MCF 10A (cell line): ENCODE measurements at regions not wholly inside any gene's neighbourhood (a gene's known extent, or its start where the extent isn't known, plus 50 kb on each side); places are given as distances from the start of the nearest gene placed in this dataset.

Experiments used
- BruUV-seq: library from RNA; stranded (reverse); fragments of 400-500 nt; replicated peaks from 2 replicates; lab custom pipeline; 2021; lab: Mats Ljungman, UMichigan
- CTCF ChIA-PET: fragments of 300-600 bp; sonication (Branson Sonifier 250); formaldehyde crosslinking; extraction: SDS; loops from one replicate; lab custom pipeline; 2021; ENCODE audit warnings: antibody characterized with exemption, inconsistent platforms; lab: Yijun Ruan, JAX
- POLR2A ChIA-PET: fragments of 300-600, 350-650 bp; sonication (Branson Sonifier 250); formaldehyde crosslinking; extraction: SDS; loops from one replicate; lab custom pipeline; 2020; ENCODE audit warnings: antibody characterized with exemption, inconsistent platforms; lab: Yijun Ruan, JAX
- DNase-seq: peaks from one replicate; pipeline ENCODE4 v3.0.0-alpha.2; 2018; ENCODE audit not compliant: unreplicated experiment
- H3K27ac Mint-ChIP-seq: one replicate; pipeline ENCODE4 v1.8.0; 2022; ENCODE audit warnings: mild to moderate bottlenecking, low read depth, mixed read lengths; ENCODE audit not compliant: unreplicated experiment
- H3K27me3 Mint-ChIP-seq: one replicate; pipeline ENCODE4 v1.8.0; 2022; ENCODE audit warnings: mixed read lengths; ENCODE audit not compliant: insufficient read depth, unreplicated experiment
- H3K36me3 Mint-ChIP-seq: one replicate; pipeline ENCODE4 v1.8.0; 2022; ENCODE audit warnings: mild to moderate bottlenecking, moderate library complexity, mixed read lengths; ENCODE audit not compliant: insufficient read depth, unreplicated experiment
- H3K4me1 Mint-ChIP-seq: one replicate; pipeline ENCODE4 v1.8.0; 2022; ENCODE audit warnings: mixed read lengths; ENCODE audit not compliant: insufficient read depth, unreplicated experiment
- H3K4me3 Mint-ChIP-seq: one replicate; pipeline ENCODE4 v1.8.0; 2022; ENCODE audit warnings: mild to moderate bottlenecking, moderate library complexity, mixed read lengths; ENCODE audit not compliant: unreplicated experiment
- H3K9me3 Mint-ChIP-seq: one replicate; pipeline ENCODE4 v1.8.0; 2022; ENCODE audit warnings: mixed read lengths; ENCODE audit not compliant: unreplicated experiment
- intact Hi-C: fragments of 100-400 bp; cut with micrococcal nuclease; formaldehyde crosslinking; loops from 2 replicates; pipeline ENCODE4 v1.14.1; 2022
- TF ChIP-seq, protein P1 (sequence below): fragments of 200-600 bp; IDR thresholded peaks from one replicate; pipeline ENCODE4 v1.8.0; 2022; ENCODE audit warnings: antibody characterized with exemption, mild to moderate bottlenecking; ENCODE audit not compliant: unreplicated experiment

DNA sequence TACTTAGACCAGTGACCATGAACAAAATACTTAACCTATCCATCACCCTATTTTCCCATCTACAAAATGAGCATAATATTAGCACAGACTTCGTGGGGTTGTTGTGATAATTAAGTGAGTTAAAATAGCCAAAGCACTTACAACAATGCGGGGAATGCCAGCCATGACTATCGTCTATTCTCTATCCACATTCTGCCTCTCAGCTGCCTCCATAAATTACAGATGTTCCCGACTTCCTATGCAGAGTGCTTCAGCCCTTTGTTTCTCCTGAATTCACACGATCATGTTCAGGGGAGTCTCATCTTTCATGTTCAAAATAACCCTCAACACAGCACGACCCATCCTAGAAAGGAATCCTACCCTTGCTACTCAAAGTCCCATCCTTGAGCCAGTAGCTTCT is 211.6 kb downstream of the EN1 start:
- DNase-seq: no peak
- H3K27me3 Mint-ChIP-seq: peaks cover 11% of the 10 kb centered on the region
- POLR2A ChIA-PET: no interaction called here

DNA sequence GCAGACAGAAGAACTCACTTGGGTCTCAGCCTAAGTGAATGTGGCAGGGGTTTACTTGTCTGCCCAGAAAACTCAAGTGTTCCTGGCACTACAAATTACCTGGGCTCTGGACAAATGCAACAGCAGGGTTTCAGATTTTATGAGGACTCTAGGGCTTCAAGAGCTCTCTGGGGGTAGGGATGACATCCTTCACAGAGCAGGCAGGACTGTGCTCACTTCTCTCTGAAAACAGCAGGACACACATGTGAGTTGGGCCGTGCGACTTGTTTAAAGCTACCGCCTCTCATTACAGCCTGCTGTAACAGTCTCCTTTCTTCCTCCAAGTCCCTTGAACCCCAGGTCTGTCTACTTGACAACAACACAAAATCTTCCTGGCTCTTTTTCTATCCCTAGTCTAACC is 212.6 kb downstream of the EN1 start:
- CTCF ChIA-PET: interaction anchor here (0.7 kb wide), 2 partner anchors 121 to 125 kb away, joined by 3 read pairs; no protein-coding TSS in a partner anchor
- POLR2A ChIA-PET: no interaction called here
- DNase-seq: no peak
- H3K4me3 Mint-ChIP-seq: no peak overlapping the region
- no peaks in the 10 kb centered on the region for H3K36me3 Mint-ChIP-seq
- H3K4me1 Mint-ChIP-seq: no peaks in the 10 kb centered on the region
- H3K27me3 Mint-ChIP-seq: peaks cover 14% of the 10 kb centered on the region
- TF ChIP-seq, protein P1, sequence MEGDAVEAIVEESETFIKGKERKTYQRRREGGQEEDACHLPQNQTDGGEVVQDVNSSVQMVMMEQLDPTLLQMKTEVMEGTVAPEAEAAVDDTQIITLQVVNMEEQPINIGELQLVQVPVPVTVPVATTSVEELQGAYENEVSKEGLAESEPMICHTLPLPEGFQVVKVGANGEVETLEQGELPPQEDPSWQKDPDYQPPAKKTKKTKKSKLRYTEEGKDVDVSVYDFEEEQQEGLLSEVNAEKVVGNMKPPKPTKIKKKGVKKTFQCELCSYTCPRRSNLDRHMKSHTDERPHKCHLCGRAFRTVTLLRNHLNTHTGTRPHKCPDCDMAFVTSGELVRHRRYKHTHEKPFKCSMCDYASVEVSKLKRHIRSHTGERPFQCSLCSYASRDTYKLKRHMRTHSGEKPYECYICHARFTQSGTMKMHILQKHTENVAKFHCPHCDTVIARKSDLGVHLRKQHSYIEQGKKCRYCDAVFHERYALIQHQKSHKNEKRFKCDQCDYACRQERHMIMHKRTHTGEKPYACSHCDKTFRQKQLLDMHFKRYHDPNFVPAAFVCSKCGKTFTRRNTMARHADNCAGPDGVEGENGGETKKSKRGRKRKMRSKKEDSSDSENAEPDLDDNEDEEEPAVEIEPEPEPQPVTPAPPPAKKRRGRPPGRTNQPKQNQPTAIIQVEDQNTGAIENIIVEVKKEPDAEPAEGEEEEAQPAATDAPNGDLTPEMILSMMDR: no peak
- no TSS peak for BruUV-seq
- H3K27ac Mint-ChIP-seq: no peak overlapping the region
- intact Hi-C loops: no loop called here
- no peaks in the 10 kb centered on the region for H3K9me3 Mint-ChIP-seq

More for the DNA sequence above, 211.6 kb downstream of the EN1 start:
- Mint-ChIP-seq H3K9me3 (no peaks in the 10 kb centered on the region), H3K36me3 (no peaks in the 10 kb centered on the region), H3K4me1 (no peaks in the 10 kb centered on the region), H3K27ac (no peak overlapping the region), H3K4me3 (no peak overlapping the region)
- TF ChIP-seq, protein P1: no peak
- BruUV-seq: no TSS peak
- intact Hi-C loops: no loop called here
- CTCF ChIA-PET: interaction anchor here (0.9 kb wide), 1 partner anchor 220 kb away, joined by 3 read pairs; no protein-coding TSS in a partner anchor

DNA sequence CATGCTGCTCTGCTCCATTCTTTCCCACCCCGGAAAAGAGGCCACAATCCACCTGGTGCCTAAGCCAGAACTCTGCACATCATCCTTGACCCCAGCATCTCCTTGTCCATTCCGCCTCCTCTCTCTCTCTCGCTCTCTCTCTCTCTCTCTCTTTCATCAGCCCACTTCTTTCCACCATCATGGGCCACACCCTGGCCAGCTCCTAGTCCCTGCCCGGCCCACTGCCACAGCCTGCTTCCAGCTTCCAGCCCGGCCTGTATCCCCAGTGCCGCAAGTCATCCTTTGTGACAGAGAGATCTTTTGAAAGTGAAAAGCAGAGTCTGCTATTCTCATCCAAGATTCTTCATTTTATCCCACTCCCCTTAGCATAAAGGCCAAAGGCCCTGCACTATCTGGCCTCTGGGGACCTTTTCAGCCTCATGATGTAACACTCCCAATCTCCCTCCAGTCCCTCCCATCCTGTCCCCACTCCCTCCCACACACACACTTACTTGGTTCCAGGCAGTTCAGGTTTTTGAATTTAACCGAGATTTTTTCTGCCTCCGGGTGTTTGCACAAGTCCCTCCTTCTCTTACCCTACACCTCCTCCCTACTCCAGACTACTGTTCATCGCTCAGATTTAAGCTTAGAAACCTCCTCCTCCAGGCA is 214.0 kb downstream of the EN1 start:
- ChIA-PET CTCF (interaction anchor here (0.7 kb wide), 1 partner anchor 590 kb away, joined by 3 read pairs; no protein-coding TSS in a partner anchor), POLR2A (no interaction called here)
- intact Hi-C loops: no loop called here
- Mint-ChIP-seq H3K4me3 (no peak overlapping the region), H3K4me1 (no peaks in the 10 kb centered on the region), H3K36me3 (no peaks in the 10 kb centered on the region), H3K27ac (no peak overlapping the region), H3K27me3 (peaks cover 14% of the 10 kb centered on the region), H3K9me3 (no peaks in the 10 kb centered on the region)
- BruUV-seq: no TSS peak
- DNase-seq: no peak
- TF ChIP-seq, protein P1: no peak

DNA sequence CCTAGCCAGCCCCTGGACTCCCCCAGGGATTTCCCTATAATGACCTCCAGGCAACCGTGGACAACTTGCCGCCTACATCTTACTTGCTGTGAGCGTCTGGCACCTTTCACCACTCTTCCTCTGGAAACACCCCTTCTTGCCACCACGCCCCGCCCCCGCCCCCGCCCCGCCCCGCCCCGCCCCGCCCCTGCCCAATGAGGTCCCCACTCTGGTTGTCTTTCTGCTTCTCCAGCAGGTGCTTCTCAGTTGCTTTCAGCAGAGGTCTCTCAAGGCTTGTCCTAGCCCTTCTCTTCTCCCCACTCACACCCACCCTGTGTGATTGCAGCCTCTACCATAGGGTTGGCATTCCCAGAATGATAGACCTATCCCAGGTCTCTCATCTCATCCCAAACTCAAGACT is 214.5 kb downstream of the EN1 start:
- POLR2A ChIA-PET: no interaction called here
- BruUV-seq: no TSS peak
- Mint-ChIP-seq H3K9me3 (no peaks in the 10 kb centered on the region), H3K4me3 (no peak overlapping the region), H3K36me3 (no peaks in the 10 kb centered on the region), H3K27me3 (peaks cover 14% of the 10 kb centered on the region), H3K27ac (no peak overlapping the region), H3K4me1 (no peaks in the 10 kb centered on the region)
- CTCF ChIA-PET: no interaction called here
- DNase-seq: no peak
- TF ChIP-seq, protein P1: no peak
- intact Hi-C loops: no loop called here
